Panc1 (cell line): ENCODE measurements at regions not wholly inside any gene's neighbourhood (a gene's known extent, or its start where the extent isn't known, plus 50 kb on each side); places are given as distances from the start of the nearest gene placed in this dataset.

Source experiments
- ATAC-seq: fragments of 200-7000 bp; cut with Tn5 transposase; 2 replicates; pipeline ENCODE4 v1.9.1; 2020; ENCODE audit warnings: mild to moderate bottlenecking, moderate library complexity
- BruUV-seq: library from RNA; stranded (reverse); fragments of 400-500 nt; replicated peaks from 2 replicates; lab custom pipeline; 2021; lab: Mats Ljungman, UMichigan
- CTCF ChIA-PET: fragments of 300-600 bp; sonication (Branson Sonifier 250); formaldehyde crosslinking; loops from one replicate; lab custom pipeline; 2022; ENCODE audit warnings: antibody characterized with exemption; lab: Charles Lee
- POLR2A ChIA-PET: fragments of 300-600 bp; sonication (Branson Sonifier 250); formaldehyde crosslinking; loops from one replicate; lab custom pipeline; 2022; ENCODE audit warnings: antibody characterized with exemption; lab: Charles Lee
- DNase-seq: peaks from one replicate; pipeline ENCODE4 v3.0.0-alpha.2; 2010; ENCODE audit warnings: low read depth, low spot score
- H3K27ac ChIP-seq: 2 replicates; pipeline ENCODE4 v1.5.1; 2011; ENCODE audit warnings: mild to moderate bottlenecking, low read length, inconsistent platforms
- H3K27me3 ChIP-seq: fragments of 200-500 bp; sonication (Bioruptor generic); 2 replicates; pipeline ENCODE4 v1.6.0; 2014; ENCODE audit warnings: low read length, inconsistent platforms; ENCODE audit not compliant: control insufficient read depth, insufficient read depth
- H3K36me3 ChIP-seq: fragments of 200-500 bp; sonication (Bioruptor generic); 2 replicates; pipeline ENCODE4 v1.5.1; 2014; ENCODE audit warnings: inconsistent platforms, mild to moderate bottlenecking, low read length, moderate library complexity; ENCODE audit not compliant: control insufficient read depth, insufficient read depth
- H3K4me1 ChIP-seq: 2 replicates; pipeline ENCODE4 v1.5.1; 2011; ENCODE audit warnings: inconsistent platforms, mild to moderate bottlenecking, low read length, moderate library complexity; ENCODE audit not compliant: control insufficient read depth, insufficient read depth
- H3K4me3 ChIP-seq, 2 experiments: 2 replicates each; pipeline ENCODE4 v1.5.1; 2011 to 2012; ENCODE audit warnings: low read depth in 2 of 2, low read length in 2 of 2, mild to moderate bottlenecking in 2 of 2, inconsistent platforms in 1 of 2, moderate library complexity in 1 of 2
- H3K9me3 ChIP-seq: fragments of 200-500 bp; sonication (Bioruptor generic); 2 replicates; pipeline ENCODE4 v1.5.1; 2014; ENCODE audit warnings: low read depth, mild to moderate bottlenecking, inconsistent platforms, low read length, moderate library complexity; ENCODE audit not compliant: control insufficient read depth, insufficient read depth
- POLR2AphosphoS5 ChIP-seq: IDR thresholded peaks from 2 replicates; pipeline ENCODE4 v1.6.1; 2012; ENCODE audit warnings: mild to moderate bottlenecking, low read depth, low read length, moderate library complexity
- SIN3A ChIP-seq: IDR thresholded peaks from 2 replicates; pipeline ENCODE4 v1.6.1; 2012; ENCODE audit warnings: low read depth, mild to moderate bottlenecking, low read length, moderate library complexity, borderline replicate concordance; ENCODE audit not compliant: insufficient read depth
- TCF7L2 ChIP-seq: IDR thresholded peaks from 2 replicates; pipeline ENCODE4 v1.6.1; 2011; ENCODE audit warnings: mild to moderate bottlenecking, low read depth, low read length, inconsistent platforms
- in situ Hi-C: cut with HindIII; loops from 2 replicates; pipeline ENCODE4 v1.10.0; 2016; ENCODE audit warnings: low sequenced_read_pairs, low pct_unique_long_range_greater_than_20kb
- intact Hi-C: fragments of 100-400 bp; cut with micrococcal nuclease; formaldehyde crosslinking; loops from one replicate; pipeline ENCODE4 v1.10.0; 2022; ENCODE audit not compliant: unreplicated experiment
- TF ChIP-seq, protein P1 (sequence below), 2 experiments: IDR thresholded peaks; 2 replicates each; pipeline ENCODE4 v1.6.1; 2011 to 2012; ENCODE audit warnings: low read depth in 2 of 2, control low read depth in 1 of 2, low read length in 1 of 2, mild to moderate bottlenecking in 1 of 2, moderate library complexity in 1 of 2; ENCODE audit not compliant: insufficient read depth in 1 of 2
- TF ChIP-seq, protein P2 (sequence below): fragments of 450-650 bp; IDR thresholded peaks from 2 replicates; pipeline ENCODE4 v1.5.1; 2017; ENCODE audit warnings: mild to moderate bottlenecking

GRCh38 chr6:48933136-48933535 lies 529.9 kb downstream of the MMUT start:
- ChIA-PET CTCF (no interaction called here), POLR2A (no interaction called here)
- BruUV-seq, result no TSS peak
- Histone ChIP-seq H3K4me1 (no peaks in the 10 kb centered on the region), H3K27me3 (no peaks in the 10 kb centered on the region), H3K4me3 (no peak overlapping the region), H3K9me3 (no peaks in the 10 kb centered on the region; the same call in 1 of the 2 replicates), H3K36me3 (no peaks in the 10 kb centered on the region), H3K27ac (no peak overlapping the region)
- intact Hi-C loops (no loop called here), in situ Hi-C loops (no loop called here)
- no peak for ATAC-seq
- TF ChIP-seq SIN3A, result no peak
- TF ChIP-seq, protein P1, sequence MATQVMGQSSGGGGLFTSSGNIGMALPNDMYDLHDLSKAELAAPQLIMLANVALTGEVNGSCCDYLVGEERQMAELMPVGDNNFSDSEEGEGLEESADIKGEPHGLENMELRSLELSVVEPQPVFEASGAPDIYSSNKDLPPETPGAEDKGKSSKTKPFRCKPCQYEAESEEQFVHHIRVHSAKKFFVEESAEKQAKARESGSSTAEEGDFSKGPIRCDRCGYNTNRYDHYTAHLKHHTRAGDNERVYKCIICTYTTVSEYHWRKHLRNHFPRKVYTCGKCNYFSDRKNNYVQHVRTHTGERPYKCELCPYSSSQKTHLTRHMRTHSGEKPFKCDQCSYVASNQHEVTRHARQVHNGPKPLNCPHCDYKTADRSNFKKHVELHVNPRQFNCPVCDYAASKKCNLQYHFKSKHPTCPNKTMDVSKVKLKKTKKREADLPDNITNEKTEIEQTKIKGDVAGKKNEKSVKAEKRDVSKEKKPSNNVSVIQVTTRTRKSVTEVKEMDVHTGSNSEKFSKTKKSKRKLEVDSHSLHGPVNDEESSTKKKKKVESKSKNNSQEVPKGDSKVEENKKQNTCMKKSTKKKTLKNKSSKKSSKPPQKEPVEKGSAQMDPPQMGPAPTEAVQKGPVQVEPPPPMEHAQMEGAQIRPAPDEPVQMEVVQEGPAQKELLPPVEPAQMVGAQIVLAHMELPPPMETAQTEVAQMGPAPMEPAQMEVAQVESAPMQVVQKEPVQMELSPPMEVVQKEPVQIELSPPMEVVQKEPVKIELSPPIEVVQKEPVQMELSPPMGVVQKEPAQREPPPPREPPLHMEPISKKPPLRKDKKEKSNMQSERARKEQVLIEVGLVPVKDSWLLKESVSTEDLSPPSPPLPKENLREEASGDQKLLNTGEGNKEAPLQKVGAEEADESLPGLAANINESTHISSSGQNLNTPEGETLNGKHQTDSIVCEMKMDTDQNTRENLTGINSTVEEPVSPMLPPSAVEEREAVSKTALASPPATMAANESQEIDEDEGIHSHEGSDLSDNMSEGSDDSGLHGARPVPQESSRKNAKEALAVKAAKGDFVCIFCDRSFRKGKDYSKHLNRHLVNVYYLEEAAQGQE (IDR thresholded peaks at IDR 0.05; ENCODE audit: insufficient read depth in 1 of 2, low read depth in 2 of 2, low read length in 1 of 2), result no peak
- TF ChIP-seq, protein P2, sequence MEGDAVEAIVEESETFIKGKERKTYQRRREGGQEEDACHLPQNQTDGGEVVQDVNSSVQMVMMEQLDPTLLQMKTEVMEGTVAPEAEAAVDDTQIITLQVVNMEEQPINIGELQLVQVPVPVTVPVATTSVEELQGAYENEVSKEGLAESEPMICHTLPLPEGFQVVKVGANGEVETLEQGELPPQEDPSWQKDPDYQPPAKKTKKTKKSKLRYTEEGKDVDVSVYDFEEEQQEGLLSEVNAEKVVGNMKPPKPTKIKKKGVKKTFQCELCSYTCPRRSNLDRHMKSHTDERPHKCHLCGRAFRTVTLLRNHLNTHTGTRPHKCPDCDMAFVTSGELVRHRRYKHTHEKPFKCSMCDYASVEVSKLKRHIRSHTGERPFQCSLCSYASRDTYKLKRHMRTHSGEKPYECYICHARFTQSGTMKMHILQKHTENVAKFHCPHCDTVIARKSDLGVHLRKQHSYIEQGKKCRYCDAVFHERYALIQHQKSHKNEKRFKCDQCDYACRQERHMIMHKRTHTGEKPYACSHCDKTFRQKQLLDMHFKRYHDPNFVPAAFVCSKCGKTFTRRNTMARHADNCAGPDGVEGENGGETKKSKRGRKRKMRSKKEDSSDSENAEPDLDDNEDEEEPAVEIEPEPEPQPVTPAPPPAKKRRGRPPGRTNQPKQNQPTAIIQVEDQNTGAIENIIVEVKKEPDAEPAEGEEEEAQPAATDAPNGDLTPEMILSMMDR, result no peak
- TF ChIP-seq POLR2AphosphoS5, result no peak
- TF ChIP-seq TCF7L2, result no peak
- DNase-seq, result no peak

- H3K27me3 ChIP-seq, result no peaks in the 10 kb centered on the region
- H3K4me1 ChIP-seq, result no peaks in the 10 kb centered on the region
- in situ Hi-C loops, result no loop called here
- no peaks in the 10 kb centered on the region; the same call in 1 of the 2 replicates for H3K9me3 ChIP-seq
- CTCF ChIA-PET, result no interaction called here
- DNase-seq (no peak), ATAC-seq (no peak)
- H3K4me3 ChIP-seq, result no peak overlapping the region
- POLR2A ChIA-PET, result no interaction called here
- TF ChIP-seq, protein P2, result no peak
- no peak for TF ChIP-seq TCF7L2
- TF ChIP-seq POLR2AphosphoS5, result no peak
- no peak for TF ChIP-seq SIN3A
- TF ChIP-seq, protein P1 (IDR thresholded peaks at IDR 0.05; ENCODE audit: insufficient read depth in 1 of 2, low read depth in 2 of 2, low read length in 1 of 2), result no peak
- intact Hi-C loops, result no loop called here
- no peak overlapping the region for H3K27ac ChIP-seq
- no peaks in the 10 kb centered on the region for H3K36me3 ChIP-seq
- BruUV-seq, result no TSS peak
Measured at GRCh38 chr6:48928937-48929336, 534.1 kb downstream of the MMUT start.
